ENCODE measurements at regions not wholly inside any gene's neighbourhood (a gene's known extent, or its start where the extent isn't known, plus 50 kb on each side); places are given as distances from the start of the nearest gene placed in this dataset.
A peak's percentile ranks its signal among the peaks of the same experiment; 100 is the strongest.
"Not testable (repeated sequence)": the region's sequence is repeated elsewhere in the genome, so short reads cannot be mapped to it uniquely, and the experiment has no call there.

GRCh38 chrX:51053741-51054140, 143.2 kb downstream of the BMP15 start:
- Mint-ChIP-seq H3K9me3 (no peaks in the 10 kb centered on the region), H3K27me3 (no peaks in the 10 kb centered on the region), H3K4me1 (no peaks in the 10 kb centered on the region), H3K4me3 (no peak overlapping the region), H3K27ac (no peak overlapping the region), H3K36me3 (no peaks in the 10 kb centered on the region)

- Mint-ChIP-seq H3K36me3 (no peaks in the 10 kb centered on the region), H3K4me1 (no peaks in the 10 kb centered on the region), H3K27ac (no peak overlapping the region), H3K4me3 (peak overlapping the region in 1 of 4 donors; percentile 35), H3K27me3 (peaks cover 6% of the 10 kb centered on the region), H3K9me3 (no peaks in the 10 kb centered on the region)
Measured at GRCh38 chrX:51098046-51098445, 187.5 kb downstream of the BMP15 start.

GRCh38 chrX:51119058-51119926, 208.8 kb downstream of the BMP15 start:
- H3K4me3 Mint-ChIP-seq, H3K4me1 Mint-ChIP-seq, H3K9me3 Mint-ChIP-seq: not testable (repeated sequence)

GRCh38 chrX:51125743-51126142, 206.9 kb upstream of the NUDT10 start:
- H3K4me3 Mint-ChIP-seq, H3K27ac Mint-ChIP-seq, H3K27me3 Mint-ChIP-seq, H3K4me1 Mint-ChIP-seq, H3K9me3 Mint-ChIP-seq, H3K36me3 Mint-ChIP-seq: not testable (repeated sequence)

More at GRCh38 chrX:51119058-51119926, 208.8 kb downstream of the BMP15 start:
- not testable (repeated sequence) for H3K36me3 Mint-ChIP-seq, H3K27me3 Mint-ChIP-seq, H3K27ac Mint-ChIP-seq

GRCh38 chrX:51144828-51145442, 187.7 kb upstream of the NUDT10 start:
- Mint-ChIP-seq H3K27ac (no peak overlapping the region), H3K4me1 (no peaks in the 10 kb centered on the region), H3K4me3 (no peak overlapping the region), H3K27me3 (peaks cover 6% of the 10 kb centered on the region), H3K36me3 (no peaks in the 10 kb centered on the region), H3K9me3 (no peaks in the 10 kb centered on the region)

- Mint-ChIP-seq H3K4me3 (no peak overlapping the region), H3K9me3 (no peaks in the 10 kb centered on the region)
Measured at GRCh38 chrX:51148848-51149247, 183.8 kb upstream of the NUDT10 start.

GRCh38 chrX:51151734-51152133, 180.9 kb upstream of the NUDT10 start:
- Mint-ChIP-seq H3K9me3 (no peaks in the 10 kb centered on the region), H3K27me3 (peaks cover 12% of the 10 kb centered on the region), H3K4me1 (no peaks in the 10 kb centered on the region), H3K36me3 (peaks cover 4% of the 10 kb centered on the region), H3K27ac (no peak overlapping the region), H3K4me3 (no peak overlapping the region)

More at GRCh38 chrX:51148848-51149247, 183.8 kb upstream of the NUDT10 start:
- Mint-ChIP-seq H3K4me1 (no peaks in the 10 kb centered on the region), H3K36me3 (no peaks in the 10 kb centered on the region), H3K27me3 (peaks cover 7% of the 10 kb centered on the region), H3K27ac (no peak overlapping the region)

- no peak overlapping the region for H3K27ac Mint-ChIP-seq
- H3K4me1 Mint-ChIP-seq = no peaks in the 10 kb centered on the region
- H3K9me3 Mint-ChIP-seq = no peaks in the 10 kb centered on the region
Measured at GRCh38 chrX:51155157-51155556, 177.5 kb upstream of the NUDT10 start.

GRCh38 chrX:51155566-51155965, 177.1 kb upstream of the NUDT10 start:
- H3K27ac Mint-ChIP-seq = no peak overlapping the region
- H3K9me3 Mint-ChIP-seq = no peaks in the 10 kb centered on the region
- H3K4me1 Mint-ChIP-seq = no peaks in the 10 kb centered on the region
- H3K36me3 Mint-ChIP-seq = peaks cover 4% of the 10 kb centered on the region
- H3K4me3 Mint-ChIP-seq = no peak overlapping the region
- peaks cover 12% of the 10 kb centered on the region for H3K27me3 Mint-ChIP-seq

More at GRCh38 chrX:51155157-51155556, 177.5 kb upstream of the NUDT10 start:
- Mint-ChIP-seq H3K36me3 (peaks cover 4% of the 10 kb centered on the region), H3K4me3 (no peak overlapping the region), H3K27me3 (peaks cover 12% of the 10 kb centered on the region)

GRCh38 chrX:51158231-51158630, 174.4 kb upstream of the NUDT10 start:
- peaks cover 4% of the 10 kb centered on the region for H3K36me3 Mint-ChIP-seq
- H3K27ac Mint-ChIP-seq = no peak overlapping the region
- H3K27me3 Mint-ChIP-seq = peaks cover 7% of the 10 kb centered on the region
- no peaks in the 10 kb centered on the region for H3K4me1 Mint-ChIP-seq
- no peak overlapping the region for H3K4me3 Mint-ChIP-seq
- no peaks in the 10 kb centered on the region for H3K9me3 Mint-ChIP-seq

- not testable (repeated sequence) for H3K4me1 Mint-ChIP-seq, H3K27me3 Mint-ChIP-seq, H3K27ac Mint-ChIP-seq, H3K36me3 Mint-ChIP-seq, H3K9me3 Mint-ChIP-seq, H3K4me3 Mint-ChIP-seq
Measured at GRCh38 chrX:51159378-51159777, 173.2 kb upstream of the NUDT10 start.

- no peaks in the 10 kb centered on the region for H3K4me1 Mint-ChIP-seq
- H3K27me3 Mint-ChIP-seq = no peaks in the 10 kb centered on the region
- H3K27ac Mint-ChIP-seq = no peak overlapping the region
- no peak overlapping the region for H3K4me3 Mint-ChIP-seq
- no peaks in the 10 kb centered on the region for H3K9me3 Mint-ChIP-seq
- peaks cover 2% of the 10 kb centered on the region for H3K36me3 Mint-ChIP-seq
Measured at GRCh38 chrX:51163730-51164129, 168.9 kb upstream of the NUDT10 start.

GRCh38 chrX:51178356-51178900, 154.2 kb upstream of the NUDT10 start:
- peak overlapping the region in 1 of 3 donors; percentile 17 for H3K27ac Mint-ChIP-seq
- H3K36me3 Mint-ChIP-seq, H3K4me1 Mint-ChIP-seq, H3K27me3 Mint-ChIP-seq, H3K4me3 Mint-ChIP-seq, H3K9me3 Mint-ChIP-seq: not testable (repeated sequence)

- H3K4me1 Mint-ChIP-seq, H3K27ac Mint-ChIP-seq, H3K4me3 Mint-ChIP-seq, H3K36me3 Mint-ChIP-seq, H3K27me3 Mint-ChIP-seq, H3K9me3 Mint-ChIP-seq: not testable (repeated sequence)
Measured at GRCh38 chrX:51179805-51180204, 152.8 kb upstream of the NUDT10 start.

GRCh38 chrX:51182545-51182944, 150.1 kb upstream of the NUDT10 start:
- Mint-ChIP-seq H3K9me3 (peaks cover 0 to 2% (median 2%) of the 10 kb centered on the region in 3 donors), H3K4me3 (no peak overlapping the region), H3K36me3 (peaks cover 3% of the 10 kb centered on the region), H3K27me3 (no peaks in the 10 kb centered on the region), H3K27ac (no peak overlapping the region), H3K4me1 (peaks cover 0 to 5% (median 4%) of the 10 kb centered on the region in 3 donors)

GRCh38 chrX:51192104-51192503, 140.5 kb upstream of the NUDT10 start:
- peaks cover 2% of the 10 kb centered on the region for H3K36me3 Mint-ChIP-seq
- peaks cover 2% of the 10 kb centered on the region for H3K27me3 Mint-ChIP-seq
- H3K27ac Mint-ChIP-seq = no peak overlapping the region
- H3K4me1 Mint-ChIP-seq = peaks cover 5 to 13% (median 12%) of the 10 kb centered on the region in 3 donors
- H3K9me3 Mint-ChIP-seq = peaks cover 12 to 26% (median 16%) of the 10 kb centered on the region in 3 donors
- no peak overlapping the region for H3K4me3 Mint-ChIP-seq
